GM12874 (cell line): ENCODE measurements at regions not wholly inside any gene's neighbourhood (a gene's known extent, or its start where the extent isn't known, plus 50 kb on each side); places are given as distances from the start of the nearest gene placed in this dataset.

Experiments
- TF ChIP-seq, protein P1 (sequence below): IDR thresholded peaks from 2 replicates; pipeline ENCODE4 v1.5.1; 2011; ENCODE audit warnings: low read depth, mild to moderate bottlenecking, control low read depth, low read length, moderate library complexity; ENCODE audit not compliant: insufficient read depth

DNA sequence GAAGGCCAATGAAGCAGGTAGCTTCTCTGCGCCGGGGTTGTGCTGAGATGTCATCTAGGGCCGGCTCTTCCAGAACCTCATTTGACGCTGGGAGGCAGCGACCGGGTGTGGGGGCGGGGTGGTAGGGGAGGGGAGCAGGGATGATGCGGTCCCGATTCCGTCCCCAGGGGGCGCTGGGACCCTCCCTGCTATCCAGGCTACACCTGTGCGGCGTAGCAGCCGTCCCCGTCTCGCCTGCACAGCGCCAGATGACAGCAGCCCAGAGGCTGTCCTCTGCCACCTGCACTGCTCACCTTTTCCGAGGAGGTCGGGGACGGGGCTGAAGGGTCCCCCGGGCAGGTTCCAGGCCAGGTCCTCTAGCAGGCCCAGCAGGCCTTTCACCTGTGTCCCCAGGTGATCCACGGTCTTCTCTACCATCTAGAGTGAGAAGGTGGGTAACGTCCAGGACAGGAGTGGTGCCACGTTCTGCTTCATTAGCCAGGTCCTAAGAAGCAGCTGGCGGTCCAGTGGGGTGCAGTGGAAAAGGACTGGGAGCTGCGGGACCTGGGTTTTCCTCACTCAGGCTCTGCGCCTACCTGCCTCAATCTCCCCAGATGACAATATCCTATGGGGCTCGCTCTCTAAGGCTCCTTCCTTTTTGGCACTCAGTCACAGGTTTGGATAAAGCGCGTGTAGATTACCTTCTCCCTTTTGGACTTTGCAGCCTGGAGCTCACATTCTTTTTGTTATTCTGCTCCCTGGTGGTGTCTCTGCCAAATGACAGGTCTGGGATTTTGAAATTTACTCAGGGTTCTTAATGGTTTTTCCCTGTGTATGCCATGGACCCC is 56.0 kb upstream of the RAB6C start:
- TF ChIP-seq, protein P1, sequence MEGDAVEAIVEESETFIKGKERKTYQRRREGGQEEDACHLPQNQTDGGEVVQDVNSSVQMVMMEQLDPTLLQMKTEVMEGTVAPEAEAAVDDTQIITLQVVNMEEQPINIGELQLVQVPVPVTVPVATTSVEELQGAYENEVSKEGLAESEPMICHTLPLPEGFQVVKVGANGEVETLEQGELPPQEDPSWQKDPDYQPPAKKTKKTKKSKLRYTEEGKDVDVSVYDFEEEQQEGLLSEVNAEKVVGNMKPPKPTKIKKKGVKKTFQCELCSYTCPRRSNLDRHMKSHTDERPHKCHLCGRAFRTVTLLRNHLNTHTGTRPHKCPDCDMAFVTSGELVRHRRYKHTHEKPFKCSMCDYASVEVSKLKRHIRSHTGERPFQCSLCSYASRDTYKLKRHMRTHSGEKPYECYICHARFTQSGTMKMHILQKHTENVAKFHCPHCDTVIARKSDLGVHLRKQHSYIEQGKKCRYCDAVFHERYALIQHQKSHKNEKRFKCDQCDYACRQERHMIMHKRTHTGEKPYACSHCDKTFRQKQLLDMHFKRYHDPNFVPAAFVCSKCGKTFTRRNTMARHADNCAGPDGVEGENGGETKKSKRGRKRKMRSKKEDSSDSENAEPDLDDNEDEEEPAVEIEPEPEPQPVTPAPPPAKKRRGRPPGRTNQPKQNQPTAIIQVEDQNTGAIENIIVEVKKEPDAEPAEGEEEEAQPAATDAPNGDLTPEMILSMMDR, result peak; percentile 17; the same call in 1 of the 2 replicates

DNA sequence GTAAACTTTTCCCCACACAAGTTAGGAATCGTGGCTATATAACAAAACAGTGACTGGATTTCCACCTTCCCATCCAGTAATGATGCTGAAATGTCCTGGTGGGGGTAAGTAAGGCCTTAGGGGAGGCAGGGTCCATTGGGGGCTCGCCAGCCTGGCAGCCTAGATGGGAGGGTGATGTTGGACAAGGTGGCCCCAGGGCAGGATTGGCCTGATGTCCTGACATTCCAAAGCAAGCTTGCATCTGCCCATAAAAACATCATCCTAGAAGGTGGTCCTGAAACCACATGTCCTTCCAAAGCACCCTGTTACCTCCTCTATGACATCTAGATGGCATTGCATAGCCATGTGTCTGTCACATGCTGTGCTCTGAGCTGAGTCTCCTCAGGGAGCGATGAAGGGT is 54.1 kb upstream of the RAB6C start:
- TF ChIP-seq, protein P1, result no peak

DNA sequence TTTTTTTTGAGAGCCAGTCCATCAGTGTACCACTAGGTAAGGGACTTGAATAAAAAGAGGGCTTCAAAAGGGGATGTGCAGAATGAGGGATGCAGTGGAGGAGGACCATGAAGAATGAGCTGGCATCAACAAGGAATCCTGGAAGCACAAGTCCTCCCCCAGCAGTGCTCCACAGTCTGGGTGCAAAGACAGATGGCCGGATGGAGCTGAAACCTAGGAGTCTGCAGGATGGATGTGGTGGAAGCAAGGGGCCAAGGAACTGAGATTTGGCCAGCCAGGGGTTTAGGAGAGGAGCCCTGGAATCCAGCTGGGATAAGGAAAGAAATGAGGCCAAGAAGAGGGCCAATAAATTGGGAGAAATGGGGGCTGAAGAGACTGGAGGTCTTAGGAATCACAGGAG is 51.8 kb upstream of the RAB6C start:
- TF ChIP-seq, protein P1, result no peak

- TF ChIP-seq, protein P1, result no peak
Measured at GRCh38 chr2:129929321-129930290, 49.9 kb upstream of the RAB6C start.
